Fibroblast of lung (primary cell): ENCODE measurements at regions not wholly inside any gene's neighbourhood (a gene's known extent, or its start where the extent isn't known, plus 50 kb on each side); places are given as distances from the start of the nearest gene placed in this dataset.

ENCODE experiments used
- DNase-seq, 2 donors: peaks; one replicate each; pipeline versions ENCODE4 v3.0.0 to v3.0.0-alpha.2; 2010; ENCODE audit warnings: low read depth in 2 of 2
- H2AFZ ChIP-seq: 2 replicates; pipeline ENCODE4 v1.5.1; 2012; ENCODE audit warnings: low read length, control low read depth, inconsistent platforms
- H3K27ac ChIP-seq: 2 replicates; pipeline ENCODE4 v1.5.1; 2011; ENCODE audit warnings: low read length, control low read depth; ENCODE audit not compliant: insufficient read depth
- H3K27me3 ChIP-seq: 2 replicates; pipeline ENCODE4 v1.5.1; 2011; ENCODE audit warnings: mild to moderate bottlenecking, low read length; ENCODE audit not compliant: control insufficient read depth, insufficient read depth
- H3K36me3 ChIP-seq: 2 replicates; pipeline ENCODE4 v1.5.1; 2011; ENCODE audit warnings: low read length; ENCODE audit not compliant: control insufficient read depth, insufficient read depth
- H3K4me1 ChIP-seq: 2 replicates; pipeline ENCODE4 v1.5.1; 2011; ENCODE audit warnings: low read length; ENCODE audit not compliant: control insufficient read depth, insufficient read depth; ENCODE audit errors: extremely low read depth
- H3K4me2 ChIP-seq: 2 replicates; pipeline ENCODE4 v1.5.1; 2011; ENCODE audit warnings: low read length, control low read depth; ENCODE audit not compliant: insufficient read depth; ENCODE audit errors: extremely low read depth
- H3K4me3 ChIP-seq, 4 experiments: fragments of 200-600 bp in 1 of 4; sonication (generic) in 1 of 4; replicated peaks in 1 of 4; 2 replicates each; pipeline ENCODE4 v1.5.1; 2011 to 2016; ENCODE audit warnings: low read length in 4 of 4, low read depth in 3 of 4, mild to moderate bottlenecking in 3 of 4, control low read depth in 2 of 4, inconsistent platforms in 1 of 4, mixed read lengths in 1 of 4; ENCODE audit not compliant: insufficient read depth in 1 of 4; ENCODE audit errors: control extremely low read depth in 1 of 4
- H3K79me2 ChIP-seq: 2 replicates; pipeline ENCODE4 v1.5.1; 2012; ENCODE audit warnings: mild to moderate bottlenecking, low read length, inconsistent platforms; ENCODE audit not compliant: control insufficient read depth, insufficient read depth
- H3K9ac ChIP-seq: 2 replicates; pipeline ENCODE4 v1.5.1; 2011; ENCODE audit warnings: mild to moderate bottlenecking, low read length, control low read depth; ENCODE audit not compliant: insufficient read depth
- H3K9me3 ChIP-seq: 2 replicates; pipeline ENCODE4 v1.5.1; 2012; ENCODE audit warnings: low read depth, low read length; ENCODE audit not compliant: control insufficient read depth, insufficient read depth
- H4K20me1 ChIP-seq: 2 replicates; pipeline ENCODE4 v1.5.1; 2011; ENCODE audit warnings: low read length; ENCODE audit not compliant: control insufficient read depth, insufficient read depth; ENCODE audit errors: extremely low read depth
- CTCF ChIP-seq, 2 donors: IDR thresholded peaks in 1 of 2; conservative IDR thresholded peaks in 1 of 2; 1 replicate in 1 of 2; 2 replicates in 1 of 2; pipeline ENCODE4 v1.5.1; 2011 to 2012; ENCODE audit warnings: low read length in 2 of 2, control low read depth in 1 of 2, inconsistent platforms in 1 of 2, low read depth in 1 of 2, mild to moderate bottlenecking in 1 of 2
- EZH2 ChIP-seq: IDR thresholded peaks from 2 replicates; pipeline ENCODE4 v1.5.1; 2012; ENCODE audit warnings: low read length, control low read depth, mild to moderate bottlenecking; ENCODE audit errors: missing control alignments

DNA sequence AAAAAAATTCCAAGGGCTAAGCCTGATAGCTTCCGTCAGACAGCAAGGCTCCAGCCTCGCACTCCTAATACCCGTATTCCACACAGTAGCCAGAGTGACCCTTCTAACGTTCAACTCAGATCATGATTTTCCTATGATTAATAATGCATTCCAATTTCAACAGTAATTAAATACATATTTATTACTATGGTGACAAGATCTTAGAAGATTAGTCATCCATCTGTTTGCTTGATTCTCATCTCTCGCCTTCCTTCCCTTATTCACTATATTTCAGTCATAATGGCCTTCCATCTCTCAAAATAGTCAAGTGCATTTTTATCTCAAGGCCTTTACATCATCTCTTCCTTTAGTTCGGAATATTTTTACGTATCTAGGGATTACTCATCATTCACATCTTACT lies 621.2 kb upstream of the SPRY2 start:
- Histone ChIP-seq H3K9me3 (no peaks in the 10 kb centered on the region), H3K4me2 (no peak overlapping the region), H3K27me3 (no peaks in the 10 kb centered on the region), H3K79me2 (no peaks in the 10 kb centered on the region), H3K4me3 (no peak overlapping the region), H3K4me1 (no peaks in the 10 kb centered on the region), H3K9ac (no peak overlapping the region), H2AFZ (no peak overlapping the region), H3K36me3 (no peaks in the 10 kb centered on the region), H4K20me1 (no peaks in the 10 kb centered on the region), H3K27ac (no peak overlapping the region)
- DNase-seq = peak in 1 of 2 donors; percentile 35
- no peak for TF ChIP-seq EZH2
- TF ChIP-seq CTCF (conservative IDR thresholded peaks at IDR 0.05 in 1 of 2, IDR thresholded peaks at IDR 0.05 in 1 of 2; ENCODE audit: low read depth in 1 of 2, low read length in 2 of 2) = no peak

GRCh38 chr13:80957019-80957655 lies 616.2 kb upstream of the SPRY2 start:
- H3K4me2 ChIP-seq = no peak overlapping the region
- no peak overlapping the region for H3K9ac ChIP-seq
- H3K27ac ChIP-seq = no peak overlapping the region
- H3K27me3 ChIP-seq = no peaks in the 10 kb centered on the region
- H3K36me3 ChIP-seq = no peaks in the 10 kb centered on the region
- TF ChIP-seq CTCF (conservative IDR thresholded peaks at IDR 0.05 in 1 of 2, IDR thresholded peaks at IDR 0.05 in 1 of 2; ENCODE audit: low read depth in 1 of 2, low read length in 2 of 2) (no peak), EZH2 (no peak)
- no peaks in the 10 kb centered on the region for H4K20me1 ChIP-seq
- no peak overlapping the region for H2AFZ ChIP-seq
- H3K4me1 ChIP-seq = no peaks in the 10 kb centered on the region
- DNase-seq = no peak
- H3K4me3 ChIP-seq = no peak overlapping the region
- H3K79me2 ChIP-seq = no peaks in the 10 kb centered on the region
- H3K9me3 ChIP-seq = no peaks in the 10 kb centered on the region

DNA sequence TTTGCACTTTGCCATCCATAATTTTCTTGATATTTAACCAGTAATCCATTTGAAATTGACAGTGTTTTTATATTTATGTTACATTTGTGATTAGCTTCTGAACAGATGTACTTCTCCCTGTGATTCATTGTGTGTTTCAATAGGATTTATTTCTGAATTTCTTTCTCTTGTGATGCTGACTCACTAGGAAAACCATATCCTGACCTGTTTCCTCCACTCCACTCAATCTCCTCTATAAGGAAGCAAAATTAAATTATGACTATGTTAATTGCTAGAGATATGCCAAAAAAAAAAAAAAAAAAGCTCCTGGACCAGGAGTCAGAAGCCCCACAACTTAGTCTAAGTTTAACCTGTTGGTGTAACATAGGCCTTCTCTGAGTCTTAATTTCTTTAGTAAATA lies 614.6 kb upstream of the SPRY2 start:
- Histone ChIP-seq H3K4me3 (no peak overlapping the region), H3K4me1 (no peaks in the 10 kb centered on the region), H4K20me1 (no peaks in the 10 kb centered on the region), H2AFZ (no peak overlapping the region), H3K79me2 (no peaks in the 10 kb centered on the region), H3K27me3 (no peaks in the 10 kb centered on the region), H3K9me3 (no peaks in the 10 kb centered on the region), H3K27ac (no peak overlapping the region), H3K36me3 (no peaks in the 10 kb centered on the region), H3K4me2 (no peak overlapping the region), H3K9ac (no peak overlapping the region)
- DNase-seq = peak; percentile 42 to 56
- TF ChIP-seq CTCF (conservative IDR thresholded peaks at IDR 0.05 in 1 of 2, IDR thresholded peaks at IDR 0.05 in 1 of 2; ENCODE audit: low read depth in 1 of 2, low read length in 2 of 2) (no peak), EZH2 (no peak)
